Esophagus muscularis mucosa (tissue), 4 donors: ENCODE measurements at regions not wholly inside any gene's neighbourhood (a gene's known extent, or its start where the extent isn't known, plus 50 kb on each side); places are given as distances from the start of the nearest gene placed in this dataset.

ENCODE experiments used
- DNase-seq: peaks from one replicate; pipeline ENCODE4 v3.0.0-alpha.2; 2017; ENCODE audit errors: extremely low spot score
- H3K27ac ChIP-seq, 4 donors: fragments of 200-600 bp; sonication (generic); replicated peaks in 1 of 4; 1 replicate in 3 of 4; 2 replicates in 1 of 4; pipeline ENCODE4 v1.5.1; 2016 to 2019; ENCODE audit warnings: mild to moderate bottlenecking in 1 of 4
- H3K27me3 ChIP-seq, 4 donors: fragments of 200-600 bp; sonication (generic); one replicate each; pipeline versions ENCODE4 v1.5.1 to v1.6.0; 2016 to 2019
- H3K36me3 ChIP-seq, 4 donors: fragments of 200-600 bp; sonication (generic); one replicate each; pipeline ENCODE4 v1.5.1; 2016 to 2019
- H3K4me1 ChIP-seq, 4 donors: fragments of 200-600 bp; sonication (generic); one replicate each; pipeline ENCODE4 v1.5.1; 2016 to 2019
- H3K4me3 ChIP-seq, 4 donors: fragments of 200-600 bp; sonication (generic); 1 replicate in 2 of 4; 2 replicates in 2 of 4; pipeline ENCODE4 v1.5.1; 2016 to 2019; ENCODE audit warnings: mild to moderate bottlenecking in 4 of 4, moderate library complexity in 1 of 4
- H3K9me3 ChIP-seq, 4 donors: fragments of 200-600 bp; sonication (generic); 1 replicate in 3 of 4; 2 replicates in 1 of 4; pipeline ENCODE4 v1.5.1; 2016 to 2019
- CTCF ChIP-seq, 3 experiments: fragments of 200-600 bp in 2 of 3; fragments of 450-650 bp in 1 of 3; sonication (generic) in 2 of 3; IDR thresholded peaks; one replicate each; pipeline ENCODE4 v1.5.1; 2017 to 2019; ENCODE audit warnings: antibody characterized with exemption in 3 of 3, mild to moderate bottlenecking in 2 of 3, moderate library complexity in 1 of 3
- EP300 ChIP-seq: sonication (generic); formaldehyde crosslinking; IDR thresholded peaks from one replicate; pipeline ENCODE4 v1.6.1; 2017; ENCODE audit warnings: antibody characterized with exemption
- POLR2A ChIP-seq: fragments of 450-650 bp; IDR thresholded peaks from one replicate; pipeline ENCODE4 v1.6.1; 2017; ENCODE audit warnings: antibody characterized with exemption, moderate library complexity, mild to moderate bottlenecking, low read depth
- POLR2AphosphoS5 ChIP-seq, 2 donors: sonication (generic); formaldehyde crosslinking; IDR thresholded peaks; one replicate each; pipeline ENCODE4 v1.6.1; 2017; ENCODE audit warnings: antibody characterized with exemption in 2 of 2
- WGBS: methylation state at CpG from one replicate; pipeline ENCODE4 v1.1.5; 2018; 5-methylcytosine and 5-hydroxymethylcytosine counted together
- intact Hi-C: fragments of 100-400 bp; cut with DNase I; formaldehyde crosslinking; loops from one replicate; pipeline ENCODE4 v1.15.1; 2023

DNA sequence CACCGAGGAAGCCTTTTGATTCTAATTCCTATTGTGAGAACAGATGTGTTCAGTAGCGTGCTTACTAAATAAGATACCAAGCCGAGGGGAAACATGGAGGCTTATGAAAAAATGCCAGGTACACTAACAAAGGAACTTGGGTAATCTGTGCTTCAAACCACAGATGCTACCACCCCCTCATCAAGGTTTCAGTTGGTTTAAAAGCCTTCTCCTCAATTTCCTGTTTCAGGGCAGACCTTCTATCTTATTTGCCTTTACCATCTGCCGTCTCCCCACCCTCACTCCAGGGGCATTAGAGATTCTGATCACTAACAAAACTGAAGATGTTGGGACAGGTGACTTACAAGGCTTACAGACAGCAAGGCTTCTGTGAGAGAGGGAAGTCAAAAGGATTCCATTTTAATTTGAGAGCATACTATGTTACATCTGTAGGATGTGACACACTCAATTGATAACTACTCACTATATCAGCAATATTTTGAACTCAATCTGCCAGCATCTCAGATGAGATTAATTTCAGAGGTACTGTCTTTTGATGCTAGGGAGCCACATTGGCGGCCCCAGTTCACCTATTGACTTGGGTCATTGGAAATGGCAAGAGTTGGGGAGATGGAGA lies 60.6 kb upstream of the PLCL2 start:
- WGBS, result 70% methylated on average over 5 of the region's 5 CpGs
- peak; percentile 26 for DNase-seq
- intact Hi-C loops, result no loop called here

GRCh38 chr3:16825617-16826204 lies 59.0 kb upstream of the PLCL2 start:
- H3K4me1 ChIP-seq, result no peaks in the 10 kb centered on the region
- no peaks in the 10 kb centered on the region for H3K9me3 ChIP-seq
- no peak overlapping the region for H3K27ac ChIP-seq
- TF ChIP-seq POLR2AphosphoS5 (IDR thresholded peaks at IDR 0.05), result no peak
- no peak for TF ChIP-seq EP300
- intact Hi-C loops, result no loop called here
- 57% methylated on average over 5 of the region's 5 CpGs for WGBS
- H3K36me3 ChIP-seq, result no peaks in the 10 kb centered on the region
- DNase-seq, result peak; percentile 55
- no peaks in the 10 kb centered on the region for H3K27me3 ChIP-seq
- no peak overlapping the region for H3K4me3 ChIP-seq

More for the DNA sequence above, 60.6 kb upstream of the PLCL2 start:
- H3K27me3 ChIP-seq, result no peaks in the 10 kb centered on the region
- no peak overlapping the region for H3K4me3 ChIP-seq
- TF ChIP-seq CTCF (IDR thresholded peaks at IDR 0.05) (no peak), EP300 (no peak), POLR2A (no peak), POLR2AphosphoS5 (IDR thresholded peaks at IDR 0.05) (no peak)
- H3K36me3 ChIP-seq, result no peaks in the 10 kb centered on the region
- no peaks in the 10 kb centered on the region for H3K4me1 ChIP-seq
- no peak overlapping the region for H3K27ac ChIP-seq
- H3K9me3 ChIP-seq, result no peaks in the 10 kb centered on the region

DNA sequence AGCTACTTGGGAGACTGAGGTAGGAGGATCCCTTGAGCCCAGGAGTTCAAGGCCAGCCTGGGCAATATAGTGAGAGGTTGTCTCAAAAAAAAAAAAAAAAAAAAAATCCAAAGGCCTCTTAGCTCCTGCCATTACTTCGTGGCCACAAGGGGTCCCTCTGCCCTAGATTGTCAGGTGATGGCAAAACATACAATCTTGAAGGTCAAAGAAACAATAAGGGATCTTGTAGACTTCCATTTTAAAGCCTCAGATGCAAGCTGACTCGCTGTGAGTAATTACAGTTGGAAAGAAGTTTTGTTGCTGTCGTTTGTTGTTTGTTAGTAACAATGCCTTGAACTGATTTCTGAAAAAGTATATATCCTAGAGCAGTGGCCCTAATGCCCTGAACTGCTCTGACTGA lies 55.9 kb upstream of the PLCL2 start:
- H3K4me3 ChIP-seq, result no peak overlapping the region
- WGBS, result 56% methylated on average over 3 of the region's 3 CpGs
- TF ChIP-seq POLR2AphosphoS5 (IDR thresholded peaks at IDR 0.05) (no peak), CTCF (IDR thresholded peaks at IDR 0.05) (peak in 1 of 3 experiments; percentile 5), EP300 (no peak)
- intact Hi-C loops, result no loop called here
- no peaks in the 10 kb centered on the region for H3K9me3 ChIP-seq
- H3K27ac ChIP-seq, result no peak overlapping the region
- no peaks in the 10 kb centered on the region for H3K27me3 ChIP-seq
- no peaks in the 10 kb centered on the region for H3K36me3 ChIP-seq
- peak; percentile 24 for DNase-seq
- peaks cover 0 to 4% (median 0%) of the 10 kb centered on the region in 4 donors for H3K4me1 ChIP-seq

- no peaks in the 10 kb centered on the region for H3K36me3 ChIP-seq
- TF ChIP-seq EP300, result no peak
- no peak for TF ChIP-seq CTCF (IDR thresholded peaks at IDR 0.05)
- no peak for TF ChIP-seq POLR2A
- no peak for TF ChIP-seq POLR2AphosphoS5 (IDR thresholded peaks at IDR 0.05)
- no peaks in the 10 kb centered on the region for H3K9me3 ChIP-seq
- no peak for DNase-seq
- H3K4me3 ChIP-seq, result no peak overlapping the region
- 86% methylated on average over 4 of the region's 4 CpGs for WGBS
- no peaks in the 10 kb centered on the region for H3K27me3 ChIP-seq
- peaks cover 0 to 16% (median 0%) of the 10 kb centered on the region in 4 donors for H3K4me1 ChIP-seq
- intact Hi-C loops, result no loop called here
- H3K27ac ChIP-seq, result no peak overlapping the region
These were observed 52.9 kb upstream of the PLCL2 start for GRCh38 chr3:16831846-16832245.

- Histone ChIP-seq H3K27me3 (no peaks in the 10 kb centered on the region), H3K4me3 (no peak overlapping the region), H3K4me1 (peaks cover 0 to 20% (median 4%) of the 10 kb centered on the region in 4 donors), H3K9me3 (no peaks in the 10 kb centered on the region), H3K27ac (no peak overlapping the region), H3K36me3 (no peaks in the 10 kb centered on the region)
- TF ChIP-seq POLR2AphosphoS5 (IDR thresholded peaks at IDR 0.05) (no peak), POLR2A (no peak), EP300 (no peak), CTCF (IDR thresholded peaks at IDR 0.05) (no peak)
- intact Hi-C loops, result no loop called here
- 89% methylated on average over 4 of the region's 4 CpGs for WGBS
- no peak for DNase-seq
These were observed 50.5 kb upstream of the PLCL2 start for GRCh38 chr3:16834214-16834613.
